ENCODE measurements at regions not wholly inside any gene's neighbourhood (a gene's known extent, or its start where the extent isn't known, plus 50 kb on each side); places are given as distances from the start of the nearest gene placed in this dataset.

GRCh38 chrX:45300638-45301037 is 100.0 kb upstream of the DIPK2B start:
- H3K27me3 ChIP-seq = no peaks in the 10 kb centered on the region
- WGBS, 2 donors (ENCODE audit: low coverage in 1 of 2) = 93 to 100% methylated on average over 2 of the region's 2 CpGs
- in situ Hi-C loops (cut with MboI; ENCODE audit: low pct_ligation_motif_present in 1 of 4, low pct_unique_long_range_greater_than_20kb in 1 of 4, low sequenced_read_pairs in 3 of 4) = loop anchor here in 2 of 4 donors (25.0 kb wide), 2 partner anchors 1087 to 1112 kb away; no protein-coding TSS in a partner anchor

GRCh38 chrX:45295259-45295986 is 94.7 kb upstream of the DIPK2B start:
- Histone ChIP-seq H3K27ac (no peak overlapping the region), H3K9me3 (no peaks in the 10 kb centered on the region), H3K27me3 (no peaks in the 10 kb centered on the region), H3K4me3 (no peak overlapping the region), H3K36me3 (no peaks in the 10 kb centered on the region), H3K4me1 (no peaks in the 10 kb centered on the region)
- 0 to 18% methylated on average over 2 to 3 of the region's 3 CpGs for WGBS, 2 donors (ENCODE audit: low coverage in 1 of 2)
- intact Hi-C loops (cut with DNase I; ENCODE audit: low total_unique reads) = no loop called here
- TF ChIP-seq EP300 (IDR thresholded peaks at IDR 0.05; ENCODE audit: low read depth) (no peak), POLR2A (IDR thresholded peaks at IDR 0.05) (no peak), POLR2AphosphoS5 (IDR thresholded peaks at IDR 0.05) (no peak), CTCF (IDR thresholded peaks at IDR 0.05) (no peak)
- peak; percentile 35 for DNase-seq
- in situ Hi-C loops (cut with MboI; ENCODE audit: low pct_ligation_motif_present in 1 of 4, low pct_unique_long_range_greater_than_20kb in 1 of 4, low sequenced_read_pairs in 3 of 4) = no loop called here

More at GRCh38 chrX:45300638-45301037, 100.0 kb upstream of the DIPK2B start:
- TF ChIP-seq EP300 (IDR thresholded peaks at IDR 0.05; ENCODE audit: low read depth) (no peak), POLR2A (IDR thresholded peaks at IDR 0.05) (no peak), CTCF (IDR thresholded peaks at IDR 0.05) (no peak), POLR2AphosphoS5 (IDR thresholded peaks at IDR 0.05) (no peak)
- Histone ChIP-seq H3K27ac (no peak overlapping the region), H3K36me3 (no peaks in the 10 kb centered on the region), H3K4me3 (no peak overlapping the region), H3K4me1 (no peaks in the 10 kb centered on the region), H3K9me3 (no peaks in the 10 kb centered on the region)
- intact Hi-C loops (cut with DNase I; ENCODE audit: low total_unique reads) = no loop called here
- DNase-seq = no peak

GRCh38 chrX:45274576-45274975 is 73.9 kb upstream of the DIPK2B start:
- intact Hi-C loops (cut with DNase I; ENCODE audit: low total_unique reads) (no loop called here), in situ Hi-C loops (cut with MboI; ENCODE audit: low pct_ligation_motif_present in 1 of 4, low pct_unique_long_range_greater_than_20kb in 1 of 4, low sequenced_read_pairs in 3 of 4) (loop anchor here in 1 of 4 donors (25.0 kb wide), 1 partner anchor 112 kb away; no protein-coding TSS in a partner anchor)
- H3K9me3 ChIP-seq = no peaks in the 10 kb centered on the region
- H3K4me3 ChIP-seq = no peak overlapping the region
- 52% methylated on average over 1 of the region's 1 CpG; no CpG with 5 or more reads in 1 of the 2 donors for WGBS, 2 donors (ENCODE audit: low coverage in 1 of 2)
- no peak overlapping the region for H3K27ac ChIP-seq
- H3K27me3 ChIP-seq = no peaks in the 10 kb centered on the region
- no peaks in the 10 kb centered on the region for H3K4me1 ChIP-seq
- no peaks in the 10 kb centered on the region for H3K36me3 ChIP-seq
- TF ChIP-seq POLR2AphosphoS5 (IDR thresholded peaks at IDR 0.05) = no peak
- no peak for TF ChIP-seq CTCF (IDR thresholded peaks at IDR 0.05)
- TF ChIP-seq EP300 (IDR thresholded peaks at IDR 0.05; ENCODE audit: low read depth) = no peak
- TF ChIP-seq POLR2A (IDR thresholded peaks at IDR 0.05) = no peak
- DNase-seq = no peak

GRCh38 chrX:45267007-45267406 is 66.3 kb upstream of the DIPK2B start:
- no peak overlapping the region for H3K27ac ChIP-seq
- in situ Hi-C loops (cut with MboI; ENCODE audit: low pct_ligation_motif_present in 1 of 4, low pct_unique_long_range_greater_than_20kb in 1 of 4, low sequenced_read_pairs in 3 of 4) = loop anchor here in 1 of 4 donors (25.0 kb wide), 1 partner anchor 105 kb away; no protein-coding TSS in a partner anchor

More at GRCh38 chrX:45267007-45267406, 66.3 kb upstream of the DIPK2B start:
- intact Hi-C loops (cut with DNase I; ENCODE audit: low total_unique reads) = no loop called here
- WGBS, 2 donors (ENCODE audit: low coverage in 1 of 2) = 66 to 83% methylated on average over 1 of the region's 1 CpG
- Histone ChIP-seq H3K9me3 (no peaks in the 10 kb centered on the region), H3K27me3 (no peaks in the 10 kb centered on the region), H3K4me3 (no peak overlapping the region), H3K36me3 (no peaks in the 10 kb centered on the region), H3K4me1 (no peaks in the 10 kb centered on the region)
- no peak for TF ChIP-seq POLR2A (IDR thresholded peaks at IDR 0.05)
- no peak for TF ChIP-seq EP300 (IDR thresholded peaks at IDR 0.05; ENCODE audit: low read depth)
- no peak for TF ChIP-seq CTCF (IDR thresholded peaks at IDR 0.05)
- TF ChIP-seq POLR2AphosphoS5 (IDR thresholded peaks at IDR 0.05) = no peak
- no peak for DNase-seq

Measured in transverse colon (tissue), 4 donors.